Coronary artery (tissue), 2 donors: ENCODE measurements at regions not wholly inside any gene's neighbourhood (a gene's known extent, or its start where the extent isn't known, plus 50 kb on each side); places are given as distances from the start of the nearest gene placed in this dataset.
A peak's percentile ranks its signal among the peaks of the same experiment; 100 is the strongest.
"Not testable (repeated sequence)": the region's sequence is repeated elsewhere in the genome, so short reads cannot be mapped to it uniquely, and the experiment has no call there.

Experiments used
- DNase-seq: peaks from one replicate; pipeline ENCODE4 v3.0.0-alpha.2; 2017; ENCODE audit warnings: low spot score
- H3K27ac ChIP-seq, 2 donors: fragments of 200-600 bp; sonication (generic); one replicate each; pipeline ENCODE4 v1.5.1; 2016 to 2019
- H3K4me3 ChIP-seq: fragments of 200-600 bp; sonication (generic); 2 replicates; pipeline ENCODE4 v1.5.1; 2016; ENCODE audit warnings: mild to moderate bottlenecking, moderate library complexity
- TF ChIP-seq, protein P1 (sequence below): fragments of 200-600 bp; sonication (generic); IDR thresholded peaks from one replicate; pipeline ENCODE4 v1.5.1; 2019; ENCODE audit warnings: antibody characterized with exemption

DNA sequence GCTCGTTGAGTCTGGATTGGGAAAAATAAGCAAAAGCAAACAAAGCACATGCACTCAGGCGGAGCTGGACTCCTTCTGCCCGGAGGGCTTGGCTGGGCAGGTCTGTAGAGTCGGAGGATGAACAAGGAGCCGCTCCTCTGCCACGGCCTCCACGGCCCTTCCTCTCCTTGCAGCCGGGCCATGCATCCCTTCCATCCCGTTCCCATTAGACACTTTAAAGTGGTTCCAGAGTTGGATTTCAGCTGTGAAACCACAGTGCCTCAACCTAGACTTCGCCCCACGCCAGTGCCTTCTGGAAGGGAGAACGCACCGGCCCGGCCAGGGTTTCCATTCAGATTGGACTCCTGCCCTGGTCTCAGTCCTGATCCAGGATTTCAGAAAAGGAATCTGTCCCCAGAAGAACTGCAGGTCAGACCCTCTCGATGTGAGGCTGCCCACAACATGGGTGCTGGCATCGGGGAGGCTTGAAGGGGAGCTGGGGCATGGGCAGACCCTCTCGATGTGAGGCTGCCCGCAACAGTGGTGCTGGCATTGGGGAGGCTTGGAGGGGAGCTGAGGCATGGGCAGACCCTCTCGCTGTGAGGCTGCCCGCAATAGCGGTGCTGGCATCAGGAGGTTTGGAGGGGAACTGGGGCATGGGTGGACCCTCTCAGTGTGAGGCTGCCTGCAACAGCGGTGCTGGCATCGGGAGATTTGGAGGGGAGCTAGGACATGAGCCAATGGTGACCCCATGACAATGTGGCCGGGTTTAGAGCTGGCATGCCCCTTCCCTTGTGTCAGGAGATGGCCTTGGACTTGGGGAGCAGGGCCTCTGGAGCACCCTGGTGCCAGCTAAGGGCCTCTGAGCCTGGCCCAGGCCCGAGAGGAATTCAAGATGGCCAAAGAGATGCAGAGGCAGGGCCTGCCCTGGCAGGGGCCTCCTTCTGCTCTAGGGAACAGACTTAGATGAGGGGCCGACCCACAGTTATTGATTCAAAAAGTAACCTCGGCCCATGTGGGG, 304.5 kb downstream of the NDUFA10 start:
- Histone ChIP-seq H3K4me3 (no peak overlapping the region), H3K27ac (no peak overlapping the region)
- TF ChIP-seq, protein P1, sequence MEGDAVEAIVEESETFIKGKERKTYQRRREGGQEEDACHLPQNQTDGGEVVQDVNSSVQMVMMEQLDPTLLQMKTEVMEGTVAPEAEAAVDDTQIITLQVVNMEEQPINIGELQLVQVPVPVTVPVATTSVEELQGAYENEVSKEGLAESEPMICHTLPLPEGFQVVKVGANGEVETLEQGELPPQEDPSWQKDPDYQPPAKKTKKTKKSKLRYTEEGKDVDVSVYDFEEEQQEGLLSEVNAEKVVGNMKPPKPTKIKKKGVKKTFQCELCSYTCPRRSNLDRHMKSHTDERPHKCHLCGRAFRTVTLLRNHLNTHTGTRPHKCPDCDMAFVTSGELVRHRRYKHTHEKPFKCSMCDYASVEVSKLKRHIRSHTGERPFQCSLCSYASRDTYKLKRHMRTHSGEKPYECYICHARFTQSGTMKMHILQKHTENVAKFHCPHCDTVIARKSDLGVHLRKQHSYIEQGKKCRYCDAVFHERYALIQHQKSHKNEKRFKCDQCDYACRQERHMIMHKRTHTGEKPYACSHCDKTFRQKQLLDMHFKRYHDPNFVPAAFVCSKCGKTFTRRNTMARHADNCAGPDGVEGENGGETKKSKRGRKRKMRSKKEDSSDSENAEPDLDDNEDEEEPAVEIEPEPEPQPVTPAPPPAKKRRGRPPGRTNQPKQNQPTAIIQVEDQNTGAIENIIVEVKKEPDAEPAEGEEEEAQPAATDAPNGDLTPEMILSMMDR, result no peak
- peak; percentile 49 for DNase-seq

DNA sequence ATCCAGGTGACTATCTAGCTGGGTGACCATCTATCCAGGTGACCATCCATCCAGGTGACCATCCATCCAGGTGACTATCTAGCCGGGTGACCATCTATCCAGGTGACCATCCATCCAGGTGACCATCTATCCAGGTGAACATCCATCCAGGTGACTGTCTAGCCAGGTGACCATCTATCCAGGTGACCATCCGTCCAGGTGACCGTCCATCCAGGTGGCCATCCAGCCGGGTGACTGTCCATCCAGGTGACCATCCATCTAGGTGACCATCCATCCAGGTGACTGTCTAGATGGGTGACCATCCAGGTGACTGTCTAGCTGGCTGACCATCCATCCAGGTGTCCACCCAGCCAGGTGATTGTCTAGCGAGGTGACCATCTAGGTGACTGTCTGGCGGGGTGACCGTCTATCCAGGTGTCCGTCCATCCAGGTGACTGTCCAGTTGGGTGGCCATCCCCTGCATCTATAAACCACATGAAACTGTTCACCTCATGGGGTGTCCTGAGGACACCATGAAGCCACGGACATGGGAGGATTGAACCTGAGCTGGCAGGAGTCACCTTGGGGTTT, 305.3 kb downstream of the NDUFA10 start:
- TF ChIP-seq, protein P1, result no peak
- H3K27ac ChIP-seq, result no peak overlapping the region
- DNase-seq, result no peak
- H3K4me3 ChIP-seq, result no peak overlapping the region

DNA sequence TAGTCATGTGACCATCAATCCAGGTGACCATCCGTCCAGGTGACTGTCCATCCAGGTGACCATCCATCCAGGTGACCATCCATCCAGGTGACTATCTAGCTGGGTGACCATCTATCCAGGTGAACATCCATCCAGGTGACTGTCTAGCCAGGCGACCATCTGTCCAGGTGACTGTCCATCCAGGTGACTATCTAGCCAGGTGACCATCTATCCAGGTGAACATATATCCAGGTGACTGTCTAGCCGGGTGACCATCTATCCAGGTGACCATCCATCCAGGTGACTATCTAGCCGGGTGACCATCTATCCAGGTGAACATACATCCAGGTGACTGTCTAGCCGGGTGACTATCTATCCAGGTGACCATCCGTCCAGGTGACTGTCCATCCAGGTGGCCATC, 306.2 kb downstream of the NDUFA10 start:
- H3K27ac ChIP-seq, H3K4me3 ChIP-seq: not testable (repeated sequence)
- peak; percentile 50 for DNase-seq

DNA sequence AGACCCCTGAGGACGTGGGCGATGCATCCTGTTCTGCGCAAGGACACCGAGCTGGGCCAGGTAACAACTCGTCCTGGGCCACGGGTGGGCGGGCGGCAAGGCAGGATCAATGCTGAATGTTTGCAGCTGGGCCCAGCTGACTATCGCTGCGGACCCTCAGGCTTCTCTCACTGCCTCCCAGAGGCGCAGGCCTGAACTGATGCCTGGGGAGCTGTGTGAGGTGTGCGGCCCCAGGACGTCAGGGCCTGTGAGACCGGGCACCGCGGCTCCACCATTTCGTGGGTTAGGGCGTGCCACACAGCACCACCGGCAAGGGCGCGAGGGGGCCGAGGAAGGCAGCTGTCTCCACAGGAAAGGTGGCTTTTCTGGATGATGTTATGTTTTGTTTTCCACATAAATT, 307.4 kb downstream of the NDUFA10 start:
- Histone ChIP-seq H3K27ac (no peak overlapping the region), H3K4me3 (no peak overlapping the region)
- DNase-seq, result peak; percentile 55
- TF ChIP-seq, protein P1, result no peak

DNA sequence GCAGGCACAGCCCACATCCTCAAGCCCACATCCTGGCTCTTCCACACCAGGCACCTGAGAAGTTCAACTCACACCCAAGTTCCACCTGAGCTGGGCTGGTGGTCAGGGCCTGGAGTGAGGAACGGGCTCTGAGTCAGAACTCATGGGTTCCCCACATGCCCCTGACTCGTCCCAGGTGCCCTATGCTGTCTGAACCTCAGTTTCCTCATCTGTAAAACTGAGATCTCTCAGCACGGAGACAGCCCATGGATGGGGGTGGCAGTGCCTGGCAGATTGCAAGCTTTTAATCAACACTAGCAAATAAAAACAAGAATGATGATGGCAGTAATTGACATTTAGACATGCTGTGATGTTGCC, 307.8 kb downstream of the NDUFA10 start:
- DNase-seq, result no peak

DNA sequence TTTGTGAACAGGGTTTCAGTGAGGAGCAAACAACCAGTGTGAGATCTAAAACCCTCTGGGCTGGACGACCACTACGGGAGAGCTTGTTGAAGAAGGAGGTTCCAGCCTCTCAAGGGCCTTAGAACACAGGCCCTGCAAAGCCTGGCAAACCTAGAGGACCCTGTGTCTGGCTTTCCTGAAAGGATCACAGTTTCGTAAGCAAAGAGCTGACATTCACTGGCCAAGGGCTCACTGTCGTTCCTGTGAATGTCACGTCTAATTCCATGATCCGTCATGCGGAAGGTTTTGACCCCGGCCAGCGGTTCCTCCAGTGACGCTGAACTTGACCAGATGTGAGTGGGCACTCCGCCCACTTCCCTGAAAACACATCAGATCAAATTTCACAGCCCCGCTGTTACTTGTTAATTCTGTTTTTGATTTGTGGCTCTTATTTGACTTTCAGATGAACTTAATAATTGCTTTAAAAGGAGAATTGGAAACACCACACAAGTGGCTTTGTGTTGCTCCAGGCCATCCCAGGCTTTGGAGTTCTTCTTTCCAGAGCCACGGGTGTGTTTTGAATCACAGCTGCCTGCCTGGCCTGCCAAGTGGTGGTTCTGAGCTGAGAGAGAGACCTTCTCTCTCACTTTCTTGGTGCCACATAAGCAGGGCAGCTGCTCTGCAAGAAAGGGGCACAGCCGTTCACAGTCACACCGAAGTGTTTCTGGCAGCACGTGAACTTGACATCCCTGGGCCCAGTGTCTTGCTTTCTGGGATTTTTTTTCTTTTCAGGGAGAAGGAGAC, 308.4 kb downstream of the NDUFA10 start:
- H3K27ac ChIP-seq, result no peak overlapping the region
- DNase-seq, result peak; percentile 68
- TF ChIP-seq, protein P1, result no peak
- H3K4me3 ChIP-seq, result no peak overlapping the region

More for the DNA sequence above, 307.8 kb downstream of the NDUFA10 start:
- no peak overlapping the region for H3K4me3 ChIP-seq
- TF ChIP-seq, protein P1, result no peak
- H3K27ac ChIP-seq, result no peak overlapping the region

DNA sequence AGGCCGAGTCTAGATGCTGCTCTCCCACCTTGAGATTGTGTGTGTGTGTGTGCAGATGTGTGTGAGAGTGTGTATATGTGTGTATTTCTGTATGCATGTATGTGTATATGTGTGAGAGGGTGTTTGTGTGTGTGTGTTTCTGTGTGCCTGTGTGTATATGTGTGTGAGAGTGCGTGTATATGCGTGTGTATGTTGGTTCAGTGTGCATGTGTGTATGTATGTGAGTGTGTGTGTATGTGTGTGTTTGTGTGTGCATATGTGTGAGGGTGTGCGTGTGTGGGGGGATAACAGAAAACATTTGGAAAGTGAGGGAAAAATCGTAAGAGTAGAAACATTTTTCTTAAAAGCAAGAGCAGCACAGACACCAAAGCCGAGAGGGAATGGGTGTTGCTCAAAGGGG, 309.1 kb downstream of the NDUFA10 start:
- H3K4me3 ChIP-seq, result no peak overlapping the region
- H3K27ac ChIP-seq, result no peak overlapping the region
- DNase-seq, result no peak
- TF ChIP-seq, protein P1, result no peak
